Neuronal stem cell (in vitro differentiated cells): ENCODE measurements at regions not wholly inside any gene's neighbourhood (a gene's known extent, or its start where the extent isn't known, plus 50 kb on each side); places are given as distances from the start of the nearest gene placed in this dataset.

Experiments used
- DNase-seq: peaks from one replicate; pipeline ENCODE4 v3.0.0-alpha.2; 2013; ENCODE audit warnings: low spot score
- H2AFZ ChIP-seq: one replicate; pipeline ENCODE4 v1.6.1; 2013; ENCODE audit warnings: mild to moderate bottlenecking, low read length, inconsistent platforms
- H2AK5ac ChIP-seq: 2 replicates; pipeline ENCODE4 v1.6.1; 2013; ENCODE audit warnings: low read depth, mild to moderate bottlenecking, inconsistent platforms, low read length, moderate library complexity, mixed read lengths
- H2BK120ac ChIP-seq: 2 replicates; pipeline ENCODE4 v1.6.1; 2013; ENCODE audit warnings: low read depth, mild to moderate bottlenecking, inconsistent platforms, low read length, moderate library complexity, mixed read lengths
- H2BK12ac ChIP-seq: one replicate; pipeline ENCODE4 v1.6.1; 2013; ENCODE audit warnings: low read length, inconsistent platforms
- H2BK15ac ChIP-seq: 2 replicates; pipeline ENCODE4 v1.6.1; 2013; ENCODE audit warnings: mild to moderate bottlenecking, low read length, inconsistent platforms, mixed read lengths
- H2BK5ac ChIP-seq: one replicate; pipeline ENCODE4 v1.6.1; 2013; ENCODE audit warnings: inconsistent platforms, mild to moderate bottlenecking, low read length, moderate library complexity
- H3K14ac ChIP-seq: one replicate; pipeline ENCODE4 v1.6.1; 2013; ENCODE audit warnings: low read length, inconsistent platforms
- H3K18ac ChIP-seq: 2 replicates; pipeline ENCODE4 v1.6.1; 2013; ENCODE audit warnings: low read length, inconsistent platforms
- H3K23ac ChIP-seq: 2 replicates; pipeline ENCODE4 v1.6.1; 2013; ENCODE audit warnings: low read depth, mild to moderate bottlenecking, mixed read lengths, low read length, inconsistent platforms; ENCODE audit not compliant: poor library complexity
- H3K27ac ChIP-seq: replicated peaks from 3 replicates; pipeline ENCODE4 v1.5.1; 2013; ENCODE audit warnings: low read length, inconsistent platforms
- H3K27me3 ChIP-seq, 3 experiments: 2 replicates each; pipeline ENCODE4 v1.6.1; 2013; ENCODE audit warnings: low read length in 3 of 3, mild to moderate bottlenecking in 2 of 3, inconsistent platforms in 1 of 3, low read depth in 1 of 3, mixed read lengths in 1 of 3, moderate library complexity in 1 of 3; ENCODE audit not compliant: control insufficient read depth in 3 of 3, insufficient read depth in 3 of 3
- H3K36me3 ChIP-seq, 2 donors: replicated peaks in 1 of 2; 2 replicates each; pipeline ENCODE4 v1.6.1; 2013; ENCODE audit warnings: low read length in 2 of 2; ENCODE audit not compliant: control insufficient read depth in 2 of 2, insufficient read depth in 2 of 2
- H3K4ac ChIP-seq: 2 replicates; pipeline ENCODE4 v1.6.1; 2013; ENCODE audit warnings: inconsistent platforms, mild to moderate bottlenecking, low read length, moderate library complexity
- H3K4me1 ChIP-seq, 2 donors: 1 replicate in 1 of 2; 2 replicates in 1 of 2; pipeline ENCODE4 v1.6.1; 2013; ENCODE audit warnings: low read length in 2 of 2, low read depth in 1 of 2; ENCODE audit not compliant: control insufficient read depth in 2 of 2, insufficient read depth in 1 of 2
- H3K4me2 ChIP-seq: one replicate; pipeline ENCODE4 v1.6.1; 2013; ENCODE audit warnings: mild to moderate bottlenecking, low read length, inconsistent platforms; ENCODE audit not compliant: insufficient read depth, poor library complexity, severe bottlenecking
- H3K4me3 ChIP-seq, 2 donors: 2 replicates each; pipeline ENCODE4 v1.5.1; 2013; ENCODE audit warnings: low read length in 2 of 2, mild to moderate bottlenecking in 2 of 2, inconsistent platforms in 1 of 2, moderate library complexity in 1 of 2
- H3K79me1 ChIP-seq: one replicate; pipeline ENCODE4 v1.6.1; 2013; ENCODE audit warnings: low read depth, mild to moderate bottlenecking, inconsistent platforms, low read length, moderate library complexity
- H3K9ac ChIP-seq: one replicate; pipeline ENCODE4 v1.6.1; 2013; ENCODE audit warnings: mild to moderate bottlenecking, low read depth, low read length, inconsistent platforms; ENCODE audit not compliant: poor library complexity
- H3K9me3 ChIP-seq, 2 donors: replicated peaks in 1 of 2; 2 replicates each; pipeline versions ENCODE3 to v1.6.1; 2013; ENCODE audit warnings: low read length in 2 of 2, mild to moderate bottlenecking in 2 of 2, inconsistent platforms in 1 of 2, low read depth in 1 of 2, mixed read lengths in 1 of 2, moderate library complexity in 1 of 2; ENCODE audit not compliant: control insufficient read depth in 2 of 2, insufficient read depth in 1 of 2
- H4K8ac ChIP-seq: one replicate; pipeline ENCODE4 v1.6.1; 2013; ENCODE audit warnings: low read depth, mild to moderate bottlenecking, inconsistent platforms, low read length, moderate library complexity
- H4K91ac ChIP-seq: one replicate; pipeline ENCODE4 v1.6.1; 2013; ENCODE audit warnings: low read length, low read depth, mild to moderate bottlenecking, inconsistent platforms; ENCODE audit not compliant: poor library complexity
- WGBS, 2 donors: extraction: QIAGEN DNeasy Blood & Tissue Kit; methylation state at CpG; one replicate each; pipeline ENCODE4 v1.1.7; 2013; ENCODE audit warnings: missing lambda C conversion rate in 2 of 2, mixed read lengths in 1 of 2; ENCODE audit not compliant: insufficient read length in 2 of 2, insufficient replicate concordance in 1 of 2; ENCODE audit errors: extremely low coverage in 2 of 2; 5-methylcytosine and 5-hydroxymethylcytosine counted together

DNA sequence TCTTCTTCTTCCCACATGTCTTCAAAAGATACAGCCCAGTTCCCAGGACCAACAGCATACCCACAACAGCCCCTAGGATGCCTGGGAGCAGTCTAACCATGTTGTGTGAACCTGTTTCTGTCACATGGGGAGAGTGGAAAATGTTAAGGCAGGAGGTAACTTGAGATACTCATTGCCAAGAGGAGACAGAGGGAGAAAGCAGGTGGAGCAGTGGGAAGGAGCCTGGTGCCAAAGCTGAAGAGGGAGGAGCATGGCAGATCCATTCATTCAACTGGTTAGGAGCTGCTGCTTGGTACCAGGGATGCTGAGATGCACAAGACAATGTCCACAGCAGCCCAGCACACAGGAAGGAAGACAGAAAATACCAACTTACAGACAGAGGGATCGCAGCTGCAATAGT lies 149.8 kb upstream of the ETV3 start:
- Histone ChIP-seq H3K9me3 (no peaks in the 10 kb centered on the region), H4K91ac (no peak overlapping the region), H3K14ac (no peak overlapping the region), H3K4me1 (no peaks in the 10 kb centered on the region), H3K79me1 (no peaks in the 10 kb centered on the region), H3K23ac (no peak overlapping the region), H3K9ac (no peak overlapping the region), H2BK15ac (no peak overlapping the region), H2BK12ac (no peak overlapping the region), H2BK120ac (no peak overlapping the region), H3K4ac (no peak overlapping the region), H4K8ac (no peak overlapping the region), H3K27me3 (peaks cover 0 to 4% (median 0%) of the 10 kb centered on the region in 3 experiments), H2BK5ac (no peak overlapping the region), H2AK5ac (no peak overlapping the region), H3K4me3 (no peak overlapping the region), H3K18ac (no peak overlapping the region), H3K4me2 (no peak overlapping the region), H3K27ac (no peak overlapping the region), H3K36me3 (no peaks in the 10 kb centered on the region), H2AFZ (no peak overlapping the region)
- no peak for DNase-seq
- WGBS, 2 donors, result no CpG with 5 or more reads among the region's 1 CpG

DNA sequence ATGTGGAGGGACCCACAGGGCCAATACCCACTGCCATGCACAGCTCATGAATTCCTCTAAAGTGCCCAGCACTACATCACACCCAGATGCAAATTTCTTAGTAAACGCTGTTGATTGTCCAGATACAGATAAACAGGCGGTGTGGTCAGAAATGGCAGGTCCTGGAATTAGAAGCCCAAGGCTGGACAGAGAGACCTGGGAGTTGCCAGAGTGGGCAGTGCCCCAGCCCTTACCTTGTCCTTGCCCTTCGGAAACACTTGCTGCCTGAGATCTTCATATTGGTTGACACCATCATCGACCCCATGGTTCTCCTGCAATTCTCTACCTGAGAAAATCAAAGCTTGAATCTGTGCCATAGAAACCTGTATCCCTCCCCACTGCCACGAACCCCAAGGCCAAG lies 149.3 kb upstream of the ETV3 start:
- Histone ChIP-seq H3K14ac (no peak overlapping the region), H3K27me3 (peaks cover 0 to 4% (median 0%) of the 10 kb centered on the region in 3 experiments), H2BK5ac (no peak overlapping the region), H2AFZ (no peak overlapping the region), H2AK5ac (no peak overlapping the region), H3K27ac (no peak overlapping the region), H3K9ac (no peak overlapping the region), H2BK15ac (no peak overlapping the region), H2BK120ac (no peak overlapping the region), H3K9me3 (no peaks in the 10 kb centered on the region), H3K4me3 (no peak overlapping the region), H3K4ac (no peak overlapping the region), H3K79me1 (no peaks in the 10 kb centered on the region), H2BK12ac (no peak overlapping the region), H3K23ac (no peak overlapping the region), H4K8ac (no peak overlapping the region), H3K36me3 (no peaks in the 10 kb centered on the region), H4K91ac (no peak overlapping the region), H3K18ac (no peak overlapping the region), H3K4me2 (no peak overlapping the region), H3K4me1 (no peaks in the 10 kb centered on the region)
- no CpG with 5 or more reads among the region's 5 CpGs for WGBS, 2 donors
- no peak for DNase-seq

DNA sequence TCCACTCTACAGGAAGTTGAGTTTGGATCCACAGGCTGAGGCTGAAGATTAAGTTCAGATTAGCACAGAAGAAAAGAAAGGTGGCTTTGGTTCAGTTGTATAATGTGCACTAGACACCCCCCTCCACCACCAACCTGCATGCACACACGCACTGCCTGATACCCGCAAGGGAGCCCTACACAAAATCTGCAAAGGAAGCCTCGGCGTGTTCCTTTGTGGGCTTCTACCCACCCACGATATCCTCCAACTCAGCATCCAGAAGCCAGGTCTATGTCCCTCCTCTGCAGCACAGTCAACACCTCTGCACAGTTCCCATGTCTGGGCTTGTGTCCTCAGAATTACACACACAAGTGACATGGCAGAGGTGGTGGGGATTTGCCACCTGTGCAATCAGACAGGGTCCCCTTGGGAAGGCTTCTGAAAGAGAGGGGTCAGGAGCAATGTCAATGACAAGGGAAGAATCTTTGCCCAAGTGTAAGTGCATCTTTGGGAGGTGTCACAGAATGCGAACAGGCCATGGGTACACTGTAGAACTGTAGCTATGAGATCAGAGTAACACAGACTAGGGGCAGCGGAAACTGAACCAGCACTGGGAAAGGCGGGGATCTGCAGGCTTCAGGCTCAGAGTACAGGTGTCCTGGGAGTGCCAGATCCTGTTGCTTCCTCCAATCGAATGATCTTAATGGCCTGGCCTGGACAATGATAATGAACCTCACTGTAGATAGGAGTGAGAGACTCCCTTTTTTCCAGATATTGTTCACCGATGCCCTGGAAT lies 148.6 kb upstream of the ETV3 start:
- Histone ChIP-seq H3K4me2 (no peak overlapping the region), H2BK15ac (no peak overlapping the region), H4K8ac (no peak overlapping the region), H2AFZ (no peak overlapping the region), H3K18ac (no peak overlapping the region), H2BK120ac (no peak overlapping the region), H3K4me3 (no peak overlapping the region), H3K14ac (no peak overlapping the region), H4K91ac (no peak overlapping the region), H3K9ac (no peak overlapping the region), H2AK5ac (no peak overlapping the region), H3K27ac (no peak overlapping the region), H3K27me3 (peaks cover 0 to 4% (median 0%) of the 10 kb centered on the region in 3 experiments), H2BK12ac (no peak overlapping the region), H3K4ac (no peak overlapping the region), H2BK5ac (no peak overlapping the region), H3K23ac (no peak overlapping the region), H3K9me3 (no peaks in the 10 kb centered on the region), H3K79me1 (no peaks in the 10 kb centered on the region), H3K36me3 (no peaks in the 10 kb centered on the region), H3K4me1 (no peaks in the 10 kb centered on the region)
- DNase-seq, result no peak
- WGBS, 2 donors, result no CpG with 5 or more reads among the region's 10 CpGs

DNA sequence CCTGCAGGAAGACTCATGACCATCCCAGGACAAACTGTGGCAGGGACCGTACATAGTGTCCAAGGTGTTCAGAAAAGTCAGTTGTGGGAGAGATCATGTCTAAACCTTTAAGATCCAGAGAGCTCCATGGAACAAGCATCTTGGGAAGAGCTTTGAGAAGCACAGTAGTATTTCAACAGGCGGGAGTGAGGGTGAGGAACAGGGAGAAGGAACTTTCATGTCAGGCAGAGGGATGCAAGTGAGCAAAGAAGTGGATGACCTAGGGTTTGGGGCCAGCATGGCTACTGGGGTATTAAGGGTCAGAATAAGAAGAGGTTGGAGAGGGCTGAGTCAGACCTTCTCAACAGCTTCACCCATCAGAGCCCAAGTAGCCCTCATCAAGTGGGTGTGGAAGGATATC lies 147.9 kb upstream of the ETV3 start:
- no peak overlapping the region for H2BK5ac ChIP-seq
- H3K79me1 ChIP-seq, result no peaks in the 10 kb centered on the region
- no peak overlapping the region for H3K14ac ChIP-seq
- no CpG with 5 or more reads among the region's 2 CpGs for WGBS, 2 donors
- DNase-seq, result no peak
- no peak overlapping the region for H2AK5ac ChIP-seq
- H3K4me2 ChIP-seq, result no peak overlapping the region
- no peaks in the 10 kb centered on the region for H3K36me3 ChIP-seq
- no peak overlapping the region for H3K9ac ChIP-seq
- H4K8ac ChIP-seq, result no peak overlapping the region
- no peaks in the 10 kb centered on the region for H3K4me1 ChIP-seq
- no peak overlapping the region for H2BK12ac ChIP-seq
- H3K4me3 ChIP-seq, result no peak overlapping the region
- no peak overlapping the region for H3K4ac ChIP-seq
- H3K27me3 ChIP-seq, result peaks cover 0 to 4% (median 0%) of the 10 kb centered on the region in 3 experiments
- H2AFZ ChIP-seq, result no peak overlapping the region
- H2BK15ac ChIP-seq, result no peak overlapping the region
- H4K91ac ChIP-seq, result no peak overlapping the region
- no peak overlapping the region for H3K18ac ChIP-seq
- no peak overlapping the region for H2BK120ac ChIP-seq
- no peak overlapping the region for H3K27ac ChIP-seq
- no peak overlapping the region for H3K23ac ChIP-seq
- no peaks in the 10 kb centered on the region for H3K9me3 ChIP-seq
